ENCODE measurements at regions not wholly inside any gene's neighbourhood (a gene's known extent, or its start where the extent isn't known, plus 50 kb on each side); places are given as distances from the start of the nearest gene placed in this dataset.

GRCh38 chr3:71851878-71852277 lies 66.9 kb upstream of the PROK2 start:
- DNase-seq = no peak
- H3K9ac ChIP-seq (ENCODE audit: low read length) = no peak overlapping the region
- H3K9me3 ChIP-seq (replicated peaks; ENCODE audit: insufficient read depth, low read length) = no peaks in the 10 kb centered on the region
- H3F3A ChIP-seq (ENCODE audit: insufficient read depth, low read length) = 0 out of 2 replicates have a peak, but pooled peaks cover 4% of the 10 kb centered on the region
- no peaks in the 10 kb centered on the region for H3K79me2 ChIP-seq (ENCODE audit: low read length)
- H3K27me3 ChIP-seq (replicated peaks; ENCODE audit: insufficient read depth, low read length) = no peaks in the 10 kb centered on the region
- H3K36me3 ChIP-seq (replicated peaks; ENCODE audit: insufficient read depth, low read length) = no peaks in the 10 kb centered on the region
- no peaks in the 10 kb centered on the region for H3K4me1 ChIP-seq (ENCODE audit: low read length)
- TF ChIP-seq EZH2 (optimal IDR thresholded peaks at IDR 0.05; ENCODE audit: low read depth, low read length) = no peak
- TF ChIP-seq CTCF (IDR thresholded peaks at IDR 0.05; ENCODE audit: low read length) = no peak
- no peak for TF ChIP-seq EZH2phosphoT487 (IDR thresholded peaks at IDR 0.05; ENCODE audit: low read length)
- no peaks in the 10 kb centered on the region for H3K9me2 ChIP-seq (replicated peaks; ENCODE audit: insufficient read depth, low read length)
- H4K20me1 ChIP-seq (ENCODE audit: insufficient read depth, low read length) = no peaks in the 10 kb centered on the region
- no peak overlapping the region for H3K4me2 ChIP-seq (ENCODE audit: low read depth, low read length)
- no peak overlapping the region for H3K27ac ChIP-seq (ENCODE audit: low read length)
- no peak overlapping the region for H3K4me3 ChIP-seq (ENCODE audit: low read length)
- H2AFZ ChIP-seq (ENCODE audit: low read length) = no peak overlapping the region

GRCh38 chr3:71850654-71851053 lies 65.7 kb upstream of the PROK2 start:
- H3K27me3 ChIP-seq (replicated peaks; ENCODE audit: insufficient read depth, low read length) = no peaks in the 10 kb centered on the region
- TF ChIP-seq EZH2phosphoT487 (IDR thresholded peaks at IDR 0.05; ENCODE audit: low read length) = no peak
- TF ChIP-seq CTCF (IDR thresholded peaks at IDR 0.05; ENCODE audit: low read length) = no peak
- TF ChIP-seq EZH2 (optimal IDR thresholded peaks at IDR 0.05; ENCODE audit: low read depth, low read length) = no peak
- 0 out of 2 replicates have a peak, but pooled peaks cover 4% of the 10 kb centered on the region for H3F3A ChIP-seq (ENCODE audit: insufficient read depth, low read length)
- no peak overlapping the region for H3K27ac ChIP-seq (ENCODE audit: low read length)
- DNase-seq = no peak
- H3K9ac ChIP-seq (ENCODE audit: low read length) = no peak overlapping the region
- no peaks in the 10 kb centered on the region for H3K36me3 ChIP-seq (replicated peaks; ENCODE audit: insufficient read depth, low read length)
- no peak overlapping the region for H3K4me3 ChIP-seq (ENCODE audit: low read length)
- no peaks in the 10 kb centered on the region for H4K20me1 ChIP-seq (ENCODE audit: insufficient read depth, low read length)
- no peaks in the 10 kb centered on the region for H3K4me1 ChIP-seq (ENCODE audit: low read length)
- no peak overlapping the region for H3K4me2 ChIP-seq (ENCODE audit: low read depth, low read length)
- no peaks in the 10 kb centered on the region for H3K79me2 ChIP-seq (ENCODE audit: low read length)
- H2AFZ ChIP-seq (ENCODE audit: low read length) = no peak overlapping the region
- H3K9me2 ChIP-seq (replicated peaks; ENCODE audit: insufficient read depth, low read length) = no peaks in the 10 kb centered on the region
- no peaks in the 10 kb centered on the region for H3K9me3 ChIP-seq (replicated peaks; ENCODE audit: insufficient read depth, low read length)

GRCh38 chr3:71849681-71850080 lies 64.7 kb upstream of the PROK2 start:
- no peaks in the 10 kb centered on the region for H3K4me1 ChIP-seq (ENCODE audit: low read length)
- H4K20me1 ChIP-seq (ENCODE audit: insufficient read depth, low read length) = no peaks in the 10 kb centered on the region
- no peak for DNase-seq
- no peak overlapping the region for H3K27ac ChIP-seq (ENCODE audit: low read length)
- H3K9me2 ChIP-seq (replicated peaks; ENCODE audit: insufficient read depth, low read length) = no peaks in the 10 kb centered on the region
- no peak overlapping the region for H3K4me3 ChIP-seq (ENCODE audit: low read length)
- no peak overlapping the region for H3K4me2 ChIP-seq (ENCODE audit: low read depth, low read length)
- H3F3A ChIP-seq (ENCODE audit: insufficient read depth, low read length) = 0 out of 2 replicates have a peak, but pooled peaks cover 2% of the 10 kb centered on the region
- H3K79me2 ChIP-seq (ENCODE audit: low read length) = no peaks in the 10 kb centered on the region
- no peaks in the 10 kb centered on the region for H3K36me3 ChIP-seq (replicated peaks; ENCODE audit: insufficient read depth, low read length)
- H3K9ac ChIP-seq (ENCODE audit: low read length) = no peak overlapping the region
- H3K9me3 ChIP-seq (replicated peaks; ENCODE audit: insufficient read depth, low read length) = no peaks in the 10 kb centered on the region
- H3K27me3 ChIP-seq (replicated peaks; ENCODE audit: insufficient read depth, low read length) = no peaks in the 10 kb centered on the region
- no peak overlapping the region for H2AFZ ChIP-seq (ENCODE audit: low read length)
- no peak for TF ChIP-seq EZH2 (optimal IDR thresholded peaks at IDR 0.05; ENCODE audit: low read depth, low read length)
- TF ChIP-seq CTCF (IDR thresholded peaks at IDR 0.05; ENCODE audit: low read length) = no peak
- TF ChIP-seq EZH2phosphoT487 (IDR thresholded peaks at IDR 0.05; ENCODE audit: low read length) = no peak
